ENCODE measurements at regions not wholly inside any gene's neighbourhood (a gene's known extent, or its start where the extent isn't known, plus 50 kb on each side); places are given as distances from the start of the nearest gene placed in this dataset.

DNA sequence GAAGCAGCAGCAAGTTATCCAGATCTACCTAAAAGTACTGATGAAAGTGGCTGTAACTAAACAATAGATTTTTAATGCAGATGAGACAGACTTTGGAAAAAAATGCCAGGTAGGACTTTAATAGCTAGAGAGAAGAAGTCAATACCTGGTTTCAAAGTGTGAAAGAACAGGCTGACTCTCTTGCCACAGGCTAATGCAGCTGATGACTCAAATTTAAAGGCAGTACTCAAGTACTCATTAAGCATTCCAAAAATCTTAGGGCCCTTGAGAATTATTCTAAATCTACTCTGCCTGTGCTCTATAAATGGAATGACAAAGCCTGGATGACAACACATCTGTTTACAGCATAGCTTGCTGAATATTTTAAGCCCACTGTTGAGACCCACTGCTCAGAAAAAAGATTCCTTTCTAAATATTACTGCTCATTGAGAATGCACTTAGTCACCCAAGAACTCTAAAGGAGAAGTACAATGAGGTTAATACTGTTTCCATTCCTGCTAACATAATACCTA lies 68.6 kb upstream of the SYT1 start:
- no peak for DNase-seq

DNA sequence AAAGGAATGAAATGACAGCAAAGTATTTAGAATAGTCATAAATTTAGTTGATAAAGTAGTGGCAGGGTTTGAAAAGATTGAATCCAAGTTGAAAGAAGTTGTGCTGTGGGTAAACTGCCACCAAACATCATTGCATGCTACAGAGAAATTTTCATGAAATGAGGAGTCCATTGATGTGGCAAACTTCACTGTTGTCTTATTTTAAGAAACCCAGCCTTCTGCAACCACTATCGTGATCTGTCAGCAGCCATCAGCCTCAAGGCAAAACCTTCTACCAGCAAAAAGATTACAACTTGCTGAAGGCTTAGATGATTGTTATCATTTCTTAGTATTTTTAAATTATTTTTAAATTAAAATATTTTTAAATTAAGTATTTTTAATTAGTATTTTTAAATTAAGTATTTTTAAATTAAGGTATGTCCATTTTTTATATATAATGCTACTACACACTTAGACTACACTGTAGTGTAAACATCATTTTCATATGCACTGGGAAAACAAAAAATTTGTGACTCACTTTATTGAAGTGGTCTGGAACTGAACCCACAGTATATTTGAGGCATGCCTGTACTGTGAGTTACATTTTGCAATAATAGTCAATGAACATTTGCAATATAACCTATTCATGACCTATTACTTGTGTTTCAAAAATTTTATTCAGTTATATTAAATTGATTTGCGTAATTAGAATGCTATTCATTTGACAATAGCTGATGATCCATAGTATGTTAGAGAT lies 67.2 kb upstream of the SYT1 start:
- peak; percentile 43 for DNase-seq

DNA sequence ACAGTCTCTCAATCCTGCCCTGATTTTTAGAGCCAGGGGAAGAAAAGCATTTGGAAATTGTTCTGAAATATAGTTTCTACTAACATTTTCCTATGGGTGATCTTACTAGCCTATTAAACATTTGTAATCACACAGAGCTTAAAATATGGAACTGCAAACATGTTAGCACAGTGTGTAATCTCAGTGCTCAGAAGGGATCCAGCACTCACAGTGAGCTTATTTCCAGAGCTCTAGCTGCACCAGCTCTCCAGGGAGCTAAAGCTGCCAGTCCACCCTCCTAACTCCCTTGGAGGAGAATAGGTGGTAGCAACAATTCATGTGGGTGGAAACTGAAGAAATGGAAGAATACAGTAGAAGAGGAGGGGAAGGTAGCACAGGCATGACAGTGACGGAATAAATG lies 64.9 kb upstream of the SYT1 start:
- DNase-seq = no peak

DNA sequence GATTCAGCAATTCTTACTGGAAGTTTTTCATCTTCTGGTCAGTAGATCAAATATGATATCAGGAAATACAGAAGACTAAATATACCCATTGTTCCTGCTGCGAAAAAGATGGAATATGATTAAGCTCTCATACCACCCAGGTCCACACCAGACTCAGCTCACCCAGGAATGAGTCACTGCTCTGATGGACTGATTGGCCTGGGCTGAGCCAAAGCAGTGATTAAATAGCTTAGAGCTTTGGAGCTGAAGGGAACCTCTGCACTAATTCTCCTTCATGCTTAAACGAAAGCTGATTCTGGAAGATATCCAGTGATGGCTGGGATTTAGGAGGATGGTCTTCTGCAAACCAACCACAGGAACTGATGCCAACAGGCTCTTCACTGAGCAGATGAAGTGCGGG lies 62.0 kb upstream of the SYT1 start:
- peak; percentile 72 for DNase-seq

DNA sequence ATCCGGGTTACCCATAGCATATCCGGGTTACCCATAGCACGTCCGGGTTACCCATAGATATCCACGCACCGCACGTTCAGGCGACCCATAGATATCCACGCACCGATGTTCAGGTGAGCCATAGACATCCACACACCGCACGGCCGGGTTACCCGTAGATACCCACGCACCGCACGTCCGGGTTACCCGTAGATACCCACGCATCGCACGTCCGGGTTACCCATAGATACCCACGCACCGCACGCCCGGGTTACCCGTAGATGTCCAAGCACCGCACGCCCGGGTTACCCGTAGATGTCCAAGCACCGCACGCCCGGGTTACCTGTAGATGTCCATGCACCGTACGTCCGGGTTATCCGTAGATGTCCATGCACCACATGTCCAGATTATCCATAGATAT lies 60.3 kb upstream of the SYT1 start:
- DNase-seq = no peak

Data from fibroblast of upper back skin (primary cell).